Upper lobe of left lung (tissue), 4 donors: ENCODE measurements at regions not wholly inside any gene's neighbourhood (a gene's known extent, or its start where the extent isn't known, plus 50 kb on each side); places are given as distances from the start of the nearest gene placed in this dataset.

Source experiments
- CTCF ChIP-seq, 6 experiments: fragments of 450-650 bp in 4 of 6; fragments of 200-600 bp in 2 of 6; sonication (generic) in 2 of 6; IDR thresholded peaks; one replicate each; pipeline ENCODE4 v1.5.1; 2016 to 2019; ENCODE audit warnings: antibody characterized with exemption in 6 of 6
- POLR2A ChIP-seq, 4 donors: fragments of 450-650 bp; IDR thresholded peaks; one replicate each; pipeline ENCODE4 v1.5.1; 2016 to 2017; ENCODE audit warnings: antibody characterized with exemption in 4 of 4, mild to moderate bottlenecking in 2 of 4
- POLR2AphosphoS5 ChIP-seq, 2 donors: sonication (generic); formaldehyde crosslinking; IDR thresholded peaks; one replicate each; pipeline ENCODE4 v1.5.1; 2017; ENCODE audit warnings: antibody characterized with exemption in 2 of 2

DNA sequence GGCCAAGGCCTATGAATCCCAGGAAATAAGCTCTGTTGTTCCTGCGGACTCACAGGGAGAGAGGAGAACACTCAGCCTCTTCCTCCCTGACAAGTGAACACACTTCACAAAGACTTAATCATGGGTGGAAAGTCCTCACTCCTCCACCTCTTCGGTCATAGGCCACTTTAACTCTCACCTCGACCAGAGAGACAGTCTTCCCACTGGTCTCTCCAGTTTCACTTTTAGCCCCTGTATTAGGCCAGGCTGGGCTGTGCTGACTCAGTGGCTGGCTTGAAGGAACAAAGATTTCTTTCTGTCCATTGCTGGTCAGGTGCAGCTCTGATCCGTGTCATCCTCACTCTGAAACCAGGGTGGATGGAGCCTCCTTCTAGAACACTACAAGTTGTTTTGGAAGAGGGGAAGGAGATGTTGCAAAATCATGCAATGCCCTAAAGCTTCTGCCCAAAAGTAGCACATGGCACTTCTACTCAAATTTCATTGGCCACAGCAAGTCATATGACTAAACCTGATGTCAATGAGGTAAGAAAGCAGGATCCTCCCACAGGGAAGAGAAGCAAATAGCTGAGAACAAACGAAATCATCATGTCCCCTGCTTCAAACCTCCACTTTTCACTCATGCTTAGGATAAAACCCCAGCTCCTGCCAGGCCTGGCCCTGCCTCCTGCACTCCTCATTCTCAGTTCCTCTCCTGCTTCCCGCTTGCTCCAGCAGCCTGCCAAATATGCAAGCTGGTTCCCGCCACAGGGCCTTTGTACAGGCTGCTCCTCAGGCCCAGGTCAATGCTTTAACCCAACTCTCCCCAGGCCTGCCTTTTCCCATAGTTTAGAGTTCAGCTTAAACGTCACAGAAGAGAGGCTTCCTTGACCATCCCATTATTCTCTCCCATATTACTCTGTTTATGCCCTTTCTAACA is 150.5 kb upstream of the RUNX3 start:
- TF ChIP-seq POLR2A (IDR thresholded peaks at IDR 0.05) (no peak), CTCF (IDR thresholded peaks at IDR 0.05) (no peak), POLR2AphosphoS5 (IDR thresholded peaks at IDR 0.05) (no peak)
